C4-2B (cell line): ENCODE measurements at regions not wholly inside any gene's neighbourhood (a gene's known extent, or its start where the extent isn't known, plus 50 kb on each side); places are given as distances from the start of the nearest gene placed in this dataset.
"Not testable (repeated sequence)": the region's sequence is repeated elsewhere in the genome, so short reads cannot be mapped to it uniquely, and the experiment has no call there.

Source experiments
- CTCF ChIP-seq: fragments of 450-650 bp; conservative IDR thresholded peaks from 2 replicates; pipeline ENCODE4 v1.5.1; 2017; ENCODE audit warnings: mild to moderate bottlenecking
- ZFX ChIP-seq: fragments of 450-650 bp; IDR thresholded peaks from 2 replicates; pipeline ENCODE4 v1.6.1; 2017

GRCh38 chrX:3824008-3824407 is 110.6 kb upstream of the PRKX start:
- not testable (repeated sequence) for TF ChIP-seq CTCF, ZFX
